Muscle of leg (tissue), 3 donors: ENCODE measurements at regions not wholly inside any gene's neighbourhood (a gene's known extent, or its start where the extent isn't known, plus 50 kb on each side); places are given as distances from the start of the nearest gene placed in this dataset.

Experiments used
- DNase-seq: peaks from one replicate; pipeline ENCODE4 v3.0.0; 2013
- H3K27ac ChIP-seq: one replicate; pipeline ENCODE4 v1.5.1; 2013; ENCODE audit warnings: mild to moderate bottlenecking, low read length, control low read depth
- H3K27me3 ChIP-seq: one replicate; pipeline ENCODE4 v1.6.1; 2013; ENCODE audit warnings: low read length; ENCODE audit not compliant: control insufficient read depth, insufficient read depth
- H3K36me3 ChIP-seq: one replicate; pipeline ENCODE4 v1.6.1; 2013; ENCODE audit warnings: low read length; ENCODE audit not compliant: control insufficient read depth, insufficient read depth
- H3K4me1 ChIP-seq: one replicate; pipeline ENCODE4 v1.6.1; 2013; ENCODE audit warnings: low read length; ENCODE audit not compliant: control insufficient read depth, insufficient read depth
- H3K4me3 ChIP-seq: one replicate; pipeline ENCODE4 v1.5.1; 2013; ENCODE audit warnings: low read length, control low read depth
- H3K9me3 ChIP-seq: replicated peaks from 2 replicates; pipeline ENCODE4 v1.6.1; 2013; ENCODE audit warnings: low read depth, low read length; ENCODE audit not compliant: control insufficient read depth
- WGBS: methylation state at CpG from one replicate; pipeline ENCODE4 v1.1.5; 2013; ENCODE audit warnings: missing lambda C conversion rate; ENCODE audit not compliant: insufficient coverage; 5-methylcytosine and 5-hydroxymethylcytosine counted together

DNA sequence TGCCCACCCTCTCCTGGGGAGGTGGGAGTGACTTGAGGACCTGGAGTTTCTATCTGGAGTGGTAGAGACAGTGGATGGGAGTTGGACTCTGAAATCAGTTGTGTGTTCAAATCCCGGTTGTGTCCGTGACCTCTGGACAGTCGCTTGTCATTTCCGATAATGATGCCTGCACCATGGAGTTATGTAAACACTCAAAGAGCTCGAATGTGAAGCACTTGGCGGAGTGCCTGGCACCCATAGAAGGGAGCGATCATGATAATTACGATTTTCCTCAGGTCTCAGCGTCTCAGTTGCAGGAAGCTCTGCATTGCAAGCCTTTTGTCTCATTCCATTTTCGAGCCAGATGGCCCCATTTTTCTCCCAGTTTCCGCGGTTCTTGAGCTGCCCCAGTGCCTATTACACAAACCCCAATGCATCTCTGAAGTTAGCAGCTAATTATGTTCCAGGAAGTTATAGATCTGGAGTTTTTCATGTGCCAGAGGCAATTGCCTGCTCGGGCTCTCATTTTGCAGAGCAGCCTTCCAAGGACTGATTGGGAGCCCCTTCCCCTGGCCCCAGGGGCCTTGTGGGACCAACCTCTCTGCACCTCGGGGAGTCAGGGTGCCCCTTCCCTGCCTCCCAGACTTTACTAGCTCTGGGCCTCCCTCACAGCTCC is 175.5 kb upstream of the MVB12B start:
- peaks cover 18% of the 10 kb centered on the region for H3K27me3 ChIP-seq
- H3K9me3 ChIP-seq = no peaks in the 10 kb centered on the region
- no peak for DNase-seq
- peaks cover 5% of the 10 kb centered on the region for H3K4me1 ChIP-seq
- no peak overlapping the region for H3K27ac ChIP-seq
- no peaks in the 10 kb centered on the region for H3K36me3 ChIP-seq
- 38% methylated on average over 10 of the region's 14 CpGs for WGBS
- no peak overlapping the region for H3K4me3 ChIP-seq

DNA sequence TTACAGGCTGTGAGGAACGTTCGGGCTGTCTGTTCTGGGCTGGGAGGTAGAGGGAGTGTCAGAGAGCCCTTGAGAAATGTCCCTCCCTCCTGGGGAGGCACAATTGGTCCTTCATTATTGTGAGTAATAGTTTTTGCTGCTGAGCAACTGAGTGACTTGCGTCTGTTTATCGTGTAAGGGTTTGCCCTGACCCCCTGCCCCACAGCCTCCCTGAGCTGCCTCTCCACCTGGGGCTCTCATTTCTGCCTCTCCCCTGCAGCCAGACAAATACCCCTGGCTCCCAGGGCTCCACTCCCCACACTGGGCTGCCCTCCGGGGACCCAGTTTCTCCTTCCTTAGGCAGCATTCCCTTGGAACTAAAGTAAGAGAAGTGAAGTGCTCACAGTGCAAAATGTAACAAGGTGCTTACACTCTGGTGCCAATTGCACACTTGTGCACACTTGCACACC is 174.9 kb upstream of the MVB12B start:
- Histone ChIP-seq H3K27me3 (peaks cover 14% of the 10 kb centered on the region), H3K36me3 (no peaks in the 10 kb centered on the region), H3K27ac (no peak overlapping the region), H3K4me3 (no peak overlapping the region), H3K9me3 (no peaks in the 10 kb centered on the region), H3K4me1 (no peaks in the 10 kb centered on the region)
- DNase-seq = no peak
- 29% methylated on average over 3 of the region's 5 CpGs for WGBS

DNA sequence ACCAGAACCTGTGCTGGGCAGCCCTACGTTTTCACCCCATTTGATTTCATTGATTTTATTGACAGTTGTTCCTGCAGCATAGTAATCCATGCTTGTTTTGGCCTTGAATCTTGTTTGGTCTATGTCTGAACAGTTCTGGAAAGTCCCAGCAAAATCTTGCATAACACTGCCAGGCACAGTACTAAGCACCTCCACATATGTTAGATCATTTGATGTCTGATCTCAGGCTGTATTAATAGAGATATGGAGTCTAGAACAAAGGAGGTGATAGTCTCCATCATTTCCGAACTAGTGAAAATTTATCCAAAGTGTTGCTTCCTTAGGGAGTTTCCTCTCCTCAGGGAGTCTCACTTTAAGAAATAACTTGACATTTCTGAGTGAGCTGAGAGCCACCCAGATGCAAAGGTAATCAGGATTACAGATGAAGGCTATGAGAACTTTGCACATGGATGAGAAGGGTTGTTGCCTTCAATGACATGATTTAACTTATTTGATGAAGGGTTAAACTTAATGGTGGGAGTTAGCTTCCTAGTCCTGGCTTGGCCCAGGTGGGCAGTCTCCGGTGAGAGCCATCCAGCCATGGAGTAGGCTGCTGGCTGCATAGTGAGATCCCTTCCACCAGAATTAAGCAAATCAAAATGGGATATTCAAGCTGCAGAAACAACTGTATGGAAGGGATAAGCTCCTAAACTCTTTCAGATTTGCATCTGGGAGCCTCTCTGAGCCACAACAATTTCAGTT is 173.8 kb upstream of the MVB12B start:
- H3K27me3 ChIP-seq = peaks cover 19% of the 10 kb centered on the region
- WGBS = no CpG with 5 or more reads among the region's 3 CpGs
- H3K36me3 ChIP-seq = no peaks in the 10 kb centered on the region
- no peak for DNase-seq
- no peak overlapping the region for H3K27ac ChIP-seq
- H3K4me3 ChIP-seq = no peak overlapping the region
- no peaks in the 10 kb centered on the region for H3K9me3 ChIP-seq
- peaks cover 7% of the 10 kb centered on the region for H3K4me1 ChIP-seq

- Histone ChIP-seq H3K9me3 (no peaks in the 10 kb centered on the region), H3K36me3 (no peaks in the 10 kb centered on the region), H3K27me3 (peaks cover 19% of the 10 kb centered on the region), H3K4me1 (peaks cover 7% of the 10 kb centered on the region), H3K27ac (no peak overlapping the region), H3K4me3 (no peak overlapping the region)
- WGBS = 70% methylated on average over 5 of the region's 6 CpGs
- DNase-seq = no peak
Observed at GRCh38 chr9:126153382-126153781, 173.2 kb upstream of the MVB12B start.

GRCh38 chr9:126154182-126154827 is 172.3 kb upstream of the MVB12B start:
- WGBS = 86% methylated on average over 8 of the region's 10 CpGs
- no peak overlapping the region for H3K27ac ChIP-seq
- no peak for DNase-seq
- H3K9me3 ChIP-seq = no peaks in the 10 kb centered on the region
- H3K36me3 ChIP-seq = no peaks in the 10 kb centered on the region
- peaks cover 7% of the 10 kb centered on the region for H3K4me1 ChIP-seq
- H3K27me3 ChIP-seq = peaks cover 17% of the 10 kb centered on the region
- H3K4me3 ChIP-seq = no peak overlapping the region

GRCh38 chr9:126154869-126155268 is 171.8 kb upstream of the MVB12B start:
- DNase-seq = no peak
- Histone ChIP-seq H3K36me3 (no peaks in the 10 kb centered on the region), H3K4me1 (peaks cover 7% of the 10 kb centered on the region), H3K27ac (no peak overlapping the region), H3K27me3 (peaks cover 14% of the 10 kb centered on the region), H3K4me3 (no peak overlapping the region), H3K9me3 (no peaks in the 10 kb centered on the region)
- WGBS = 89% methylated on average over 3 of the region's 5 CpGs

DNA sequence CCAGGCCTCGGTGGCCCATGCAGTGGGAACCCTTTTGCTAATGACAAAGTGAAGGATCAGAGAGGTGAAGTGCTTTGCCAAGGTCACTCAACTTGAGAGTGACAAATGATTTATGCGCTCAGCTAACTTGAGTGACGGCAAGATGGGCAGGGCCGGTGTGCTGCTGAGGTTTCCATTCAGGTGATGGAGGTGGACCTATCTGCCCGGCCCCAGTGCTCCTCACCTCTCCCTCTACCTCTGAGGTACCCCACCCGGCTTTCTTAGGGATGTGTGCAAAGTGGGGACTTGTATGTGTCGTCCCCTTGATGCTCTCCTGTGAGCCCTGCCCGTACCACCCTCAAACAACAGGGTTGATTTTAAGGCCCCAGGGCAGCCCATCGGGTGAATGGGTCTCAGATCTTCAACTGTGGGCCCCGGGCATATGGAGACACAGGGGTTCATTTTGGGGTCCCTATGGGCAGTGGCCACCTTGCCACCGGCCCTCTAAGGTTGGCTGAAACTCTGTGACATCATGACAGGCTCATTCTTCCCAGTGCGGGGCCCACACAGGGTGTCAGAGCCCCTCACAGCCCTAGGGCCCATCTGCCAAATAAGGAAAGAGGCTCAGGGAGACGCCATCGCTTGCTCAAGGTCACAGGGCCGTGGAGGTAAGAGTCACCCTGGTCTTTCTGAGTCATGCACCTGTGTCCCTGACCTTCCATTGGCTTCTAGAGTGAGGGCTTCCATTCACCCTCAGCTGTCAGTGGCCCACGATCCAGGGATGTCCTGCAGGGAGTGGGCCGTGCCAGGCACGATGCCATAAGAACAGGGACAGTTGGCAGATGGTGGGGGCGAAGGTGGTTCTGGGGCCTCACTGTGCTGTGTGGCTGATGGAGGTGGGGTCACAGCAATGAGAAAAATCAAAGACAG is 170.6 kb upstream of the MVB12B start:
- Histone ChIP-seq H3K27ac (no peak overlapping the region), H3K4me1 (peaks cover 7% of the 10 kb centered on the region), H3K36me3 (no peaks in the 10 kb centered on the region), H3K9me3 (no peaks in the 10 kb centered on the region), H3K4me3 (no peak overlapping the region), H3K27me3 (peaks cover 14% of the 10 kb centered on the region)
- DNase-seq = no peak
- 91% methylated on average over 15 of the region's 19 CpGs for WGBS

GRCh38 chr9:126156898-126157297 is 169.7 kb upstream of the MVB12B start:
- 76% methylated on average over 12 of the region's 12 CpGs for WGBS
- Histone ChIP-seq H3K27ac (no peak overlapping the region), H3K27me3 (peaks cover 14% of the 10 kb centered on the region), H3K4me3 (no peak overlapping the region), H3K4me1 (peaks cover 7% of the 10 kb centered on the region), H3K36me3 (no peaks in the 10 kb centered on the region), H3K9me3 (no peaks in the 10 kb centered on the region)
- no peak for DNase-seq

- 0% methylated on average over 6 of the region's 10 CpGs for WGBS
- Histone ChIP-seq H3K27ac (no peak overlapping the region), H3K4me3 (no peak overlapping the region)
Observed at GRCh38 chr9:126157423-126157822, 169.2 kb upstream of the MVB12B start.

More at GRCh38 chr9:126157423-126157822, 169.2 kb upstream of the MVB12B start:
- Histone ChIP-seq H3K4me1 (peaks cover 7% of the 10 kb centered on the region), H3K27me3 (peaks cover 12% of the 10 kb centered on the region), H3K9me3 (no peaks in the 10 kb centered on the region), H3K36me3 (no peaks in the 10 kb centered on the region)
- no peak for DNase-seq
